ENCODE measurements at regions not wholly inside any gene's neighbourhood (a gene's known extent, or its start where the extent isn't known, plus 50 kb on each side); places are given as distances from the start of the nearest gene placed in this dataset.

- ATAC-seq (no peak), DNase-seq (no peak)
- no peak for TF ChIP-seq POLR2A (IDR thresholded peaks at IDR 0.05)
- no peak for TF ChIP-seq CTCF (IDR thresholded peaks at IDR 0.05)
- 85% methylated on average over 7 of the region's 8 CpGs for WGBS (ENCODE audit: insufficient coverage, low coverage, low lambda C conversion rate, missing lambda C conversion rate)
- intact Hi-C loops (cut with DNase I): no loop called here
- Histone ChIP-seq H3K4me1 (no peaks in the 10 kb centered on the region), H3K27ac (no peak overlapping the region), H3K4me3 (no peak overlapping the region), H3K9me3 (no peaks in the 10 kb centered on the region), H3K27me3 (no peaks in the 10 kb centered on the region), H3K36me3 (no peaks in the 10 kb centered on the region)
Observed at GRCh38 chr5:160919626-160920025, 67.6 kb upstream of the ATP10B start.

- no peaks in the 10 kb centered on the region for H3K9me3 ChIP-seq
- H3K27ac ChIP-seq: no peak overlapping the region
Observed at GRCh38 chr5:160918386-160918785, 66.4 kb upstream of the ATP10B start.

GRCh38 chr5:160906090-160906489 is 54.1 kb upstream of the ATP10B start:
- H3K27ac ChIP-seq: no peak overlapping the region
- H3K4me3 ChIP-seq: no peak overlapping the region
- 26% methylated on average over 3 of the region's 3 CpGs for WGBS (ENCODE audit: insufficient coverage, low coverage, low lambda C conversion rate, missing lambda C conversion rate)
- no peaks in the 10 kb centered on the region for H3K36me3 ChIP-seq
- TF ChIP-seq POLR2A (IDR thresholded peaks at IDR 0.05) (no peak), CTCF (IDR thresholded peaks at IDR 0.05) (no peak)
- no peaks in the 10 kb centered on the region for H3K9me3 ChIP-seq
- H3K27me3 ChIP-seq: no peaks in the 10 kb centered on the region
- ATAC-seq: no peak
- H3K4me1 ChIP-seq: no peaks in the 10 kb centered on the region
- no peak for DNase-seq
- intact Hi-C loops (cut with DNase I): no loop called here

More at GRCh38 chr5:160918386-160918785, 66.4 kb upstream of the ATP10B start:
- H3K27me3 ChIP-seq: no peaks in the 10 kb centered on the region
- WGBS (ENCODE audit: insufficient coverage, low coverage, low lambda C conversion rate, missing lambda C conversion rate): 51% methylated on average over 2 of the region's 2 CpGs
- no peak overlapping the region for H3K4me3 ChIP-seq
- intact Hi-C loops (cut with DNase I): no loop called here
- ATAC-seq (no peak), DNase-seq (no peak)
- TF ChIP-seq POLR2A (IDR thresholded peaks at IDR 0.05) (no peak), CTCF (IDR thresholded peaks at IDR 0.05) (no peak)
- no peaks in the 10 kb centered on the region for H3K36me3 ChIP-seq
- no peaks in the 10 kb centered on the region for H3K4me1 ChIP-seq

GRCh38 chr5:160905285-160905684 is 53.3 kb upstream of the ATP10B start:
- TF ChIP-seq POLR2A (IDR thresholded peaks at IDR 0.05) (no peak), CTCF (IDR thresholded peaks at IDR 0.05) (no peak)
- intact Hi-C loops (cut with DNase I): no loop called here
- no peak for ATAC-seq
- no peaks in the 10 kb centered on the region for H3K4me1 ChIP-seq
- H3K27me3 ChIP-seq: no peaks in the 10 kb centered on the region
- no peaks in the 10 kb centered on the region for H3K9me3 ChIP-seq
- no peaks in the 10 kb centered on the region for H3K36me3 ChIP-seq
- H3K27ac ChIP-seq: no peak overlapping the region
- H3K4me3 ChIP-seq: no peak overlapping the region
- DNase-seq: no peak
- 42% methylated on average over 1 of the region's 1 CpG for WGBS (ENCODE audit: insufficient coverage, low coverage, low lambda C conversion rate, missing lambda C conversion rate)

- no peaks in the 10 kb centered on the region for H3K27me3 ChIP-seq
- H3K4me3 ChIP-seq: no peak overlapping the region
- DNase-seq (no peak), ATAC-seq (no peak)
- intact Hi-C loops (cut with DNase I): no loop called here
- TF ChIP-seq POLR2A (IDR thresholded peaks at IDR 0.05): no peak
- no peak for TF ChIP-seq CTCF (IDR thresholded peaks at IDR 0.05)
- H3K27ac ChIP-seq: no peak overlapping the region
- H3K4me1 ChIP-seq: no peaks in the 10 kb centered on the region
- no peaks in the 10 kb centered on the region for H3K9me3 ChIP-seq
- WGBS (ENCODE audit: insufficient coverage, low coverage, low lambda C conversion rate, missing lambda C conversion rate): 54% methylated on average over 3 of the region's 3 CpGs
- H3K36me3 ChIP-seq: no peaks in the 10 kb centered on the region
Observed at GRCh38 chr5:160904591-160904990, 52.6 kb upstream of the ATP10B start.

Measured in right lobe of liver (tissue), 6 donors.